Fibroblast of lung (primary cell): ENCODE measurements at regions not wholly inside any gene's neighbourhood (a gene's known extent, or its start where the extent isn't known, plus 50 kb on each side); places are given as distances from the start of the nearest gene placed in this dataset.

Experiments
- CTCF ChIP-seq, 2 donors: IDR thresholded peaks in 1 of 2; conservative IDR thresholded peaks in 1 of 2; 1 replicate in 1 of 2; 2 replicates in 1 of 2; pipeline ENCODE4 v1.5.1; 2011 to 2012; ENCODE audit warnings: low read length in 2 of 2, control low read depth in 1 of 2, inconsistent platforms in 1 of 2, low read depth in 1 of 2, mild to moderate bottlenecking in 1 of 2
- EZH2 ChIP-seq: IDR thresholded peaks from 2 replicates; pipeline ENCODE4 v1.5.1; 2012; ENCODE audit warnings: low read length, control low read depth, mild to moderate bottlenecking; ENCODE audit errors: missing control alignments

- TF ChIP-seq CTCF (conservative IDR thresholded peaks at IDR 0.05 in 1 of 2, IDR thresholded peaks at IDR 0.05 in 1 of 2; ENCODE audit: low read depth in 1 of 2, low read length in 2 of 2) (no peak), EZH2 (no peak)
These were observed 717.0 kb upstream of the MBL2 start for GRCh38 chr10:53489335-53490182.
